HuH-7 (cell line): ENCODE measurements at regions not wholly inside any gene's neighbourhood (a gene's known extent, or its start where the extent isn't known, plus 50 kb on each side); places are given as distances from the start of the nearest gene placed in this dataset.
A peak's percentile ranks its signal among the peaks of the same experiment; 100 is the strongest.

Source experiments
- DNase-seq: peaks from one replicate; pipeline ENCODE4 v3.0.0; 2011; ENCODE audit warnings: low spot score

DNA sequence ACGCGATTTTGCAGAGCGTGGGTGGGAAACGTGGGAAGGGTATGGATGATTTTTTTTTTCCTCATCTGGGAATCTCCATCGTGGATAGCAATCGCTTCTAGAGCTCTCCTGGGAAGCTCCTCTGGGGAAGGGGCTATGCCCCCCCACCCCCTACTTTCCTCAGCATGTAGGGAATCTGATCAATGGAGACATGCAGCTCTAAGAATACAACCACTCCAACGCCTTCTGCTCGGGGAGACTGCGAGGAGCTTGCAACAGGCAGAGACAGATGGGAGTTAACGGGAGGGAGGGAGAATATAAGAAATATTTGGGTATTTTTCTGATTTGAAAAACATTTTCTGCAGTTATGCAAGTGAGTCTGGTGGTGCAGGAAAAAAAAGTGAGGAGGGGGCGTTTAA, 104.6 kb upstream of the HSD17B12 start:
- DNase-seq: no peak

DNA sequence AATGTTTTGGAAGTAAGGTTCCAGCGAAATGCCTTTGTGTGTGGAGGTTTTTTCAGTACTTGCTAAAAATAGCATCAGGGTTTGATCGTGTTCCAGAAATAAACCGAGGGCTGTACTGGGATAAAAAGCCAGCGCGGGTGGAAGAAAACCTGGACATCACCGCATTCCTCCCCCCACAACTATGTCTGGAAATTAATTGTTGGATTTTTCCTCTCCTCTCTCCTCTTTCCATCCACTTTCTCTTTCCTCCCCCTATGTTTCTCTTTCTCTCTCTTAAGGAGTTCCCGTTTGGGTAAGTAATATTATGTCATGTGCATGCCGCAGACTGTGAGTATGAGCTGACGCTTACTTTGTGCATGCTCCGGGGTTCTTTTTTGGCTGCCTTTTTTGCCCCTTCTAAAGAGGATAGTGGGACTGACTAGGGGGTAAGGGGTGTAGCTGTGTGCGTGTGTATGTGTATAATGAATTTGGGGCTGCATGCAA, 104.2 kb upstream of the HSD17B12 start:
- DNase-seq: no peak

DNA sequence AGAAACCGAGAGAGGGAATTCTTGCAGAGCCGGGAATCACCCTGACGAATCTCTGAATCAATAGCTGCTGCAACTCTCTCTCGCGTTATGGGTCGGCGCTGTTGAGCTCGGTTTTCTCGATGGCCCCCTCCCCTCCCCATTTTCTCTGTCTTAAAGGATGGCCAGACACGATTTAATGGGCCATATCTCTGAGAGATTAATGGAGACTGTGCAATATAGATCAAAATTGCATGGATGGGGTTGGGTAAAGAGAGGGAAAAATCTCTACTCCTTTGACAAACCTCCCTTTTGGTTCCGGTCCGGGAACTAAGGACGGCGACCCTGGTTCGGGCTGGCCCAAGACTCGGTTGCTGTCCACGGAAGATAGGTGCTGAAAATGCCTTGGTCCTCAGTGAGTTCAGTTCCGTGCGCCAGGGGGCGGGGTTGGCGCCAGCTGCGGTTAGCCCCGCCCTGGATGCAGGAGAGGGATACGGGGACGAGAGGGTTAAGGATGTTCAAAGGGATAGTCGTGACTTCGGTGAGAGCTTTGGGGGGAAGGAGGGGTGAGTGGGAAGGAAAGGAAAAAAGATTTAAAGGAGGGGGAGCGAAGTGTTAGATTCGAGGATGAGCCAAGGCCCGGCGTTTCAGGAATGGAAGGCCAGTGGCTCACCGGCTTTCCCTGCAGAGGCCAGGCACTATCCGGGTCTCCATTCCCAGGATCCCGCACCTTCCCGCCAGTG, 103.6 kb upstream of the HSD17B12 start:
- peak; percentile 52 for DNase-seq

DNA sequence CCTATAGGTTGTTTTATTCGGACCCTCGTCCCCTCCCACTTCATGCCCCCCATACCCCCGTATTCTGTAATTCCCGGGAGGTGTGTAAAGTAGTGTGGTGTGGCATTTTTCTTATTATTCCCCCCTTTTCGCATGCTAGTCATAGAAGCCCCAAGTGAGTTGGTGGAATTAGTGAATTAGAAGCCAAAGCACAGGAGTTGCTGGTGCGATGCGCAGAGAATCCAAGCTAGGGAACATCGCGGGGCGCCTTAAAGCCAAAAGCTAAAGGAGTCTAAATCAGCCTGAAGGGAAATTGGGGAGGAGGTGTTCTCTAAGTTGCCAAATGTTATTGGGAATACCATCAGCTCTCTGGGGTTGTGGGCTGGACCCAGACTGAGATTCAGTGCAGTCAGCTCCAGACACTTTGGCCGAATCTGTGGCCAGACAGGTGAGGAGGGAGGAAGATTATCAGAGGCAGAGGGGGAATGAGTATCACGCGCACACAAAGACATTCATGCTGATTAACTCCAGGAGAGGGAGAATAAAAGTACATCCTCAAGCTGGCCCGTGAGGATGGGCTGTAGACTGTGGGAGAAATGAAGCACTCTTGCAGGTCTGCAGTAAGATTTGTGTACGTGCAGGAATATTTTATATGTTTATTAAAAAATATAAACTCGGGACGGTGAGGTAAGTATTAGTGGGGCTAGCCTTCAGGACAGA, 102.8 kb upstream of the HSD17B12 start:
- no peak for DNase-seq

DNA sequence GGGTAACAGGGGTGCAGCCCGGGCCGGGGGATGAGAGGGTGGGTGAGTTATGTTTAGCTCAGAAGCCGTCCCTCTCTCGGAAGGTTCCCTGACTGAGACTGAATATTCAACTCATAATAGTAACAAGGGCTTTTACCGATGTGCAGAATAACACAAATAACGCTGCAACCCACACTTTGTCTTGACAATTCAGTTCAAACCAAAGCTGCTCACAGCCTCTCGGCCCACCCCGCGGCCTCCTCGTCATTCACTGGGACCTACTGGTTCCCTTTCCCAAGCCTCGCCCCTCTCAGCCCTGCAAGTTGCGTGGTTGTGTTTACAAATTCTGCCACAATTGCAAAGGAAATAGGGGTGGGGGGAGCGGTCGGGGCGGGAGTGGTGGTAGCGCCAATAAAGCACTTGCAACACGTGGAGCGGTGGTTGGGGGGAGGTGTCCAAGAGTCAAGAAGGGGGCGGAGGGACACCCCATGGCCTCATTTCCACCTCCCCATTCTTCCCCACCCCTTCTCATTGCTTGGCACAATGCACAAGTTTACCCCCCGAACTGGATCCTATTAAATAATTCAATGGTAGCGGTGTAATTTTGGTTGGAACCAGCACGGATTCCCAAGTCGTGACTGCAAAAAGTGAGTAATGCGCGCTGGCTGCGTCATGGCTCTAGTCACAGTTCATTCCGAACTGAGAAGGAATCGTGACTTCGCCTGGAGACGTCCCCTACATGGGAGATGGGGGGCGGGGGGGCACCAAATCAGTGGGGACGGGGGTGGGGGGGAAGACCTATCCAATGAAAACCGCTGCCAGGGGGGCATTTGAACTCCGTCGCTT, 102.0 kb upstream of the HSD17B12 start:
- no peak for DNase-seq

DNA sequence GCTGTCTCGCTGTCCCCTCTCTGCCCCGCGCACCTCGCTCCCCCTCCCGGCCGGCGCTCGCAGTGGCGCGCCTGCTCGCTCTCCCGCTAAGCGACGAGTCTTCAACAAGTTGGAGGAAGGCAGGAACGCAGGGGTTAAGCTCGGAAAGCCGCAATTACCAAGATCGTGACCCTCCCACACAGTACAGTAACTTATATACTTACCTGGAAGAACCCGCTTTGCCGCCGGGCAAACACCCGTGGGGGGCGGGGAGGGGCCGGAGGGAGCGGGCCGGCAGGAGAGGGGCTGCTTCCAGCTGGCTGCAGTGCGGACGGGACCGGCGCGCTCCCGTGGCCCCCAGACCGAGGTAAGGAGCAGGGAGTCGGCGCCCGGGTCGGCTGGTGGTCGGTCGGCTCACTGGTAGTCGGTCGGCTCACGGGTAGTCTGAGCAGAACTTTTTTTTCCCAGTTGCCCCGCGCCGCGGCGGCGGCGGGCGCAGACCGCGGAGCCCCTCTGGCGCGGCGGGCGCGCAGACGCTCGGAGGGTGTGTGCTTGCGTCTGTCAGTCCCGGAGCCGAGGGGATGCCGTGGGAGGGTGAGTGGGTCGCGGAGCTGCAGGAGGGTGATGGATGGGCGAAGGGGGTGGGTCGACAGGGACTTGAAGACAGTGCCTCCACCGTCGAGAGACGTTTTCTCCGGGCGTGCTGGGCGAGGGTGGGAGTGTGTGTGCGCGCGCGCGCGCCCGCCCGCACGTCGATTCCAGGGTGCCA, 101.2 kb upstream of the HSD17B12 start:
- peak; percentile 75 for DNase-seq

DNA sequence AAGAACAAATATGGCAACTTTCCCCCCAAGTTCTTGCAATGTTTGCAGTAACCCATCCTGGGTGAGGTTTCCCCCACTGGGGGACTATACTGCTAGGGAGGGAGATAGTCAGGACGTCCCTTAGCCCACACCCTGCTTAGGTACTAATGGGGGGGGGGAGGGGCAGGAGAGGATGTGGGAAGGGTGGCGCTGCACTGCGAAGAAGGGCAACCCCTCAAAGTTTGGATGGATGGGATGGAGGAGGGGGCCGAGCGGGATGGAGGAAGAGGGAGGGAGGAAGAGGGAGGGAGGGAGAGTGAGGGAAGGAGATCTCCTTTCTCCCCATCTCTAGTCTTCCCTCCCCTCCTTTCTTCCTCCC, 100.6 kb upstream of the HSD17B12 start:
- DNase-seq: no peak

DNA sequence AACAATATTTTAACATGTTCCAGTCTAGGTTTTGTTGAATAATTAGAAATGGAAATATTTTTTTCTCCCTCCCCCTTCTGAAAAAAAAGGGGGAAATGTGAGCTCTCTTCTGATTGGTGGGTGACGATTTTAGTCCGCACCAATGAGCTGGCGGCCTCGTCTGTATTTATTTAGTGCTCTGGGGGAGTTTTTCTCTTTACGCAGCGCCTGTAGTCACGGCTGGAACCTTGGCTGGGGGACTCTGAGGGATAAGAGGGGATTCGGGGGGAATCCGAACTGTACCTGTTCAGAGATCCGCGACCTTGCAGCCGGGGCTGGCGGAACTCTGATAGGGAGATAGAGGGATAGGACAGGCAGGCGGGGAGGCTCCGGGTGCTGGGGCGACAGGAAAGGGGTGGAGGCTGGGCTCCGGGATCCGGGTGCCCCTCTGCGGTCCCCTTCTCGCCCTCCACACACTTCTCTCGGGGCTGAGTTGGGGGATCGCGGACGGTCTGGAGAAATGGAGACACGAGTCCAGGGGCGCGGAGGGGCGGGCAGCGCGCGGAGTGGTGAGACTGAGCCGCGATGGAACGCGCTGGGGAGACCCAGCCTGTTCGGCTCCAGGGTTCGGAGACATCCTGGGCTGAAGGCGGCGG, 99.7 kb upstream of the HSD17B12 start:
- DNase-seq: no peak

DNA sequence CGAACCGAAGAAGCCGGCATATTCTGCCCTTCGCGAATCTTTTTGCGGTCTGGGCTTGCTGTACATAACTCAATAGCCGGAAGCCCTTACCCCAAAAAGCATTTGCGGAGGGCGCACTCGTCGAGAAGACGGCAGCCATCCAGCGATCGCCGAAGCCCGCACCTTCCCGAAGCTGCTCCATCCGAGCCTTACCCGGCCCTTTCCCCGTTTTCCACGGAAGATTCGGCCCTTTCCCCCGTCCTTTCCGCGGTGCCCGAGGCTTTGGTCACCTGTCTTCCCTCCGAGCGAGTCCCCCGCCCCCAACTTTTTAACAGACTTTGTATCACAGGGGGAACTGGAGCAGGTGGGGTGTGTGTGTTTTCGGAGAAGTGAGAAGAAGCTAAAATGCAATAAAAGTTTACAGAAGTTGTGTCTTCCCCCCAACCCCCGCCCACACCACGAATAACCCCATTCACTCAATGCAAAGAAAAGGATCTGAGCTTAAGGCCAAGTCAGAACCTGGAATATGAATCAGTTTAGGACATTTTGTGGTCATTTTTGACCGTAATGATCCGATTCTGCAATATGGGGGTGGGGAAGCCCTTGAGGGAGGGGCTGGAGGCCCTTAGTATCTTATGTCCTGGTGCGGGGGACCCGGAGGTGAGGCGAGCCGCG, 99.0 kb upstream of the HSD17B12 start:
- DNase-seq: no peak

DNA sequence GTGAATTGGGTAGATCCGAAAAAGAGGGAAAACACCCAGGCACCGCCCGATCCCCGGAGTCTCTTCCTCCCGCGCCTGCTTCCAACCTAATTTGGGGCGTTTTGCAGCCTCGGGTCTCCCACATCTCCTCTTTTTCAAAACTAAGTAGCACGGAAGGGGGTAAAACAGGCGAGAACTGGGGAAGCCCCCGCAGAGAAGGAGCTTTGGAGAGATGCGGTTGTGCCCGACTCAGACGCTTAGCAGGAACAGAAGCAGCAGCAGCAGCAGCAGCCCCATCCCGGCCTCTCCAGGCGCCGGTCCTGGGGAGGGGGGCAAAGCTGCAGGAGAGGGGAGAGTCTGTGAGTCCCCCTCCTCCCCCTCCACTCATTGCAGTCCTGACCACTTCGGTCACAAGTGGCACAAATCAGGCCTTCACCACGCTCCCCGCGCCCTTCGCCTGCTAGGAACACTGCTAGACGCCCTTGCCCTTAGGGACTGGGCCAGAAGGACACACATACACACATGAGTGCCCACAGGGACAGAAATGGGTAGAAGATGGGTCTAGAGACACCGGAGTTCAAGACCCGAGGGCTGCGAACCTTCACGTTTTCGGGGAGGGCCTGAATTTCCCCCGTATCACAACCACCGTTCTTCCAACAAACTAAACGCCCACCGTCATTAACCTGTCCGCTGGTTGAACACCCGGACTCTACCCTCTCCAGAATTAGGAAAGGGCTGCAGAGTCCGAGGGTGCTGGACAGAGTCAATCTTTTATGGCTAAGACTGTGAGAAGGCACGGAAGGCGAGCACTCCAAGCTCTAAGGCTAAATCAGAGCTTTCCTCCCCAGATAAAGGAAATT, 98.3 kb upstream of the HSD17B12 start:
- no peak for DNase-seq

DNA sequence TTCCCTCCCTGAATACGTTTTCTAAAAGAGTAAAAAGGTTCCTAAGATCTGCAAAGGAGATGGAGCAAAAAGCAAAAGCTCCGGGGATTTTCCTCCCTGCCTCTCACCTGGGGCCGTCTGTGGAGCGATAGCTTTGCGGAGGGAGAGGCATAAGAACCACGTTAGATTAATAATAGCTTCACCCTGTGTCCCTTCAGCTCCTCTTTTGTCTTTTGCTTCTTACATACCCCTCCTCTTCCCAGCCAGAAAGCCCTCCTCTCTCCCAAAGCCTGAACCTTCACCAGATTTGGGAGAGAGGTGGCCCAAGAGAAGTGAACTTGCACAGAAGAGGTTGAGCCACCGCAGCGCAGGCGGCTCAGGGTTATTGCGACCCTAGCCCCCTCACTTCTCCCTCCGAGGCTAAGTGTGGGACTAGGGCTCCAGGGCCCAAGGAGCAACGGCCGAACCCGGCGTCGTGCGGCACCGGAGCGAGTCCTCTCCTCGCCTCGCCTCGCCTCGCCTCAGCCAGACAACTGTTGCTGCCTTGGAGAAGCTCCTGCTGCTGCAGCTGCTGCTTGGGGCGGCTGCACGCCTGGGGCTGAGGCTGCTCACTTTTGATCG, 97.6 kb upstream of the HSD17B12 start:
- DNase-seq: no peak

DNA sequence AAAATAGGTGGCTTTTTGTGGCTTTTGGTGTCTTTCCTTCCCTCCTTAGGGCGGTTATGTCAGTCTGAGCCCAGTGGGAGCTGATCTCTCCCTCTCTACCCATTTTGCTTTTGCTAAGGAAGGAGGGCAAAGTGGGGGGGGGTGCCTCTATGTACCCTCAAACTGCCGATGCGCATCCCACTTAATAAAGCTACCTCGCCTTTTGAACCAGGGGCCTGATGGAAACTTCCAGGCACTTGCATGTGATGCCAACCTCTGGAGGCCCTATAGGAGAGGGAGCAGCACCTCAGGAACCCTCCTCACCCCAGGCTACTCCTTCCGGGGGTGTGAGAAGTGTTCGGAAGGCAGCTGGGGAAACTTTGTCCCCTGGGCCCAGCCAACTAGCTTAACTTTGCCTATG, 97.0 kb upstream of the HSD17B12 start:
- DNase-seq: no peak

DNA sequence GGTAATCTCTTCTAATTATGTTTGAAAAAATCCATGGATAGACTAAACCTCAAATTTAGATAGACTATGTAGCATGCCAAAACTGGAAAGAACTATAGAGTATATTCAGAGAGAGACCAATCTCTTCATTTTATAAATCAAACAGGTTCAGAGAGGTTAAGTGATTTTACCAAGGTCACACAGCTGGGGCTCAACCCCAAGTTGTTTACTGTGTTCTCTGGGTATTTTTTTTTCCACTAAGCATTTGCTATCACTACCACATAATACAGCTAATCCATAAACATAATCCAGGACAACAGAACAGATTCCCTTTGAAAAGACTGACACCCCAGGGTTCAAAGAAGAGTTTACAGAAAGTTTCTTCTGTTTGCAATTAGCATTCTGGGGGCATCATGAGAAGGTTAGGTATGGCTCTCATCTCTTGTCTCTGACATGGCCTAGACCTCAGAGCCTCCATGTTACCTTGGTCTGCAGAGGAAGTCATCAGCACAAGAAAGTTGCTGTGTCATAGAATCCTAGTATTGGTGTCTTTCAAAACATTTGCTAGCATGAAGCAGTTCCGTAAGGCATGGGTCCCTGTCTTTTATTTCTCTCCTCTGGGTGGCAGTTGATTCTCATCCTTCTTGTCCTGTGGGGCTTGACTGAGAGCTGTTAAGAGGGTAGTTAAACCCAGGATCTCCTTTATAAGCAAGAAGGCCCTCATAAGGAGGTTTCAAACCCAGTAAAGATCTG, 94.5 kb upstream of the HSD17B12 start:
- DNase-seq: no peak

DNA sequence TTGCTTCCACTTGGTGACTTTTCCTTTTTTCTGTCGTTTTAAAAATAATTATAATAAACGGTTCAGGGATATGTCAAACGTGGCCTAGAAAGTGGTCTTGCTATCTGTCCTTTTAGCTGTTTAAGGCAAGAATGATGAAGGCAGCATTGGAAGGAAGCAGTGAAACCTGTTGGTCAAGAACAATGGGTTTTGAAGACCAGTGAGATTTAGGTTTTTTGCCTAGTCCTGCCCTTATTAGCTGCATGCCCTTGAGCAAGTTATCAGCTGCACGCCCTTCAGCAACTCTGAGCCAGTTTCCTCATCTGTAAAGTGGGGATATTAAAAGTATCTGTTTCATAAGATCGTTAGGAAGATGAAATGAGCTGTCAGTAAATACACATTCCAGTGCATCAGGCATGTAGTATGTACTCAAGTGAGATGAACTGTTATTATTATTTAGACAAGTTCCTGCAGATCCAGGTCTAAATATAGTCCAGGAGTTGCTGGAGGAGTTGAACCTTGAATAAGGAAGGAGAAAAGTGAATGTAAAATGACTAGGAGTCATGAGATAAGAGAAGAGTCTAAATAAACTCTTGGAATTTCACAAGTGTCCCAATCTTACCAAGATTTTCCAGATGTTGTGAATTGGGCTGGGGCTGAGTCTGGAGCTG, 90.8 kb upstream of the HSD17B12 start:
- no peak for DNase-seq

DNA sequence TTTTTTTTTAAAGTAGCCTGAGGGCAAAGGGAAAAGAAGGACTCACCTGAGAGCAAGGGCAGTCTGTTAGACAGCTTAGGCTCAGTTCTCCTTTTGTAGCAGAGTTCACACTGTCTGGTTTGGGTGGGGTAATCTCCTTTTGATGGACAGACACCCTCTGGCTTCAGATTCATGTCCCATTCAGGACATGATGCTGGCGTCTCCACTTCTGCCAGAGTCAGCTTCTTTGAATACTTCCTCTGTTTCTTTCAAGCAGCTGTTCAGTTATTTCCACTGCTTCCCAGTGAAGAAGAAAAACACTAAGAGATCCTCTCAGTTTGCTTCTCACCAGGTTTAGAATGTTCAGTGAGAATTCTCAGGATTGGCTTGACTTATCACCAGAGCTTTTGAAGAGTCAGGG, 79.0 kb upstream of the HSD17B12 start:
- no peak for DNase-seq

DNA sequence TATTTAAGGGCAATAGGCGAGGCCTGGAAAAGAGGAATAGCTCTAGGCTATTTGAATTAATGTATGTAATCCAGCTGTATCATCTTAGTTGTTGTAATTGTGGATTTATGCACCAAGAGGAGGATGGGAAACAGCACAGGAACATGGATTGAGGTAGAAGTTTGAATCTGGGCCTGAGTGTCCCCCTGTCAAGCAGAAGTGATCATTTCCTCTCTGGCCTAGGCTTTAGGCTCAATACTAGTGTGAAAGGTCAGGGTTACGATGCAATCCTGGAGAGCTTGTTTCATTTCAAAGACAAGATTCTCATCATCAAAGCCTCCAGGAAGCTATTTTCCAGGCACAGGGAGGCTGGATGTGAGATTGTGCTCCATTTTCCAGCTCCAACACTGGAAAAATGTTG, 77.9 kb upstream of the HSD17B12 start:
- no peak for DNase-seq

DNA sequence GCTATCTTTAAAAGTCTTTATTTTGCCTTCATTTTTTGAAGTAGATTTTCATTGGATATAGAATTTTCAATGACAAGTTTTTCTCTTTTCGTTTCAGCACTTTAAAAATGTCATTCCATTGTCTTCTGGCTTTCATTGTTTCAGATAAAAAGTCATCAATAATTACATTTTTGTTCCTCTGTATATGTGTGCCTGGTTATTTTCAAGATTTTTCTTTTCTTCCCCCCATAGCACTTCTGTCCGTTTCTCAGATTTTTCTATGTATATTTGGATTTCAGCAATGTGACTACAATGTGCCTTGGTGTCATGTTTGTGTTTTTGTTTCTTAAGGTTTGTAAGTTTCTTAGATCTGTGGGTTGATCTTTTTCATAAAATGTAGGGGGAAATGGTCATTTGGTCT, 66.3 kb upstream of the HSD17B12 start:
- DNase-seq: no peak

DNA sequence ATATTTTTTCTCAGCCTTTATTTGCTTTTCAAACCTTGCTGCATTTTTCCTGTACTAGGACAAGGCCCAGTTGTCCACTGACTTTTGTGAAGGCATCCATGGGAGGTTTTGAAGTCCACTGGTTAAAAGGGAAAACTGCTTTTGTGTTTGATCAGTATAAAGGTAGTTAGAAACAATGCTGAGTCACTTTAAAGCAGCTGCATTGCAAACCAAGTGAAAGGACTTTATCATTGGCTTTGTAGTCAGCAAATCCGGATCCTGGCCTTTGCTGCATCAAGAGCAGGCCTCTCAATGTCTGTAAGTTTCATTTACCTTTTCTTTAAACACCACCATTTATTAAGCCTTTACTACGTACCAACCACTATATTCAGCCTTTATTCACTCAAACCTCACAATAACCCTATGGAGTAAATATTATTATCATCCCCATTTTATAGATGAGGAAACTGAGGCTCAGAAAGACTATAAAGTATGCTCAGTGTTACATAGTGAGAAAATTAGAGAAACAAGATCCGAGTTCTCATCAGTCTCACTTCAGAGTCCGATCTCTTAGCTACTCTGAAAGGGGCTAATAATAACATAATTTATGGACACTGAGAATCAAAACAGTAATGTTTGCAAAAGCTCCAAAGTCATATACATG, 60.6 kb upstream of the HSD17B12 start:
- DNase-seq: no peak
